ENCODE measurements at regions not wholly inside any gene's neighbourhood (a gene's known extent, or its start where the extent isn't known, plus 50 kb on each side); places are given as distances from the start of the nearest gene placed in this dataset.
"Not testable (repeated sequence)": the region's sequence is repeated elsewhere in the genome, so short reads cannot be mapped to it uniquely, and the experiment has no call there.

GRCh38 chr10:106378251-106378650, 786.3 kb downstream of the SORCS1 start:
- no peak for DNase-seq

GRCh38 chr10:106370751-106371150, 793.8 kb downstream of the SORCS1 start:
- DNase-seq = no peak

- DNase-seq = no peak
Measured at GRCh38 chr10:106360870-106361269, 803.6 kb downstream of the SORCS1 start.

GRCh38 chr10:106355450-106355849, 809.1 kb downstream of the SORCS1 start:
- DNase-seq = peak; percentile 2

GRCh38 chr10:106348933-106349332, 815.6 kb downstream of the SORCS1 start:
- DNase-seq = no peak

- no peak for DNase-seq
Measured at GRCh38 chr10:106347547-106347946, 817.0 kb downstream of the SORCS1 start.

GRCh38 chr10:106343539-106343938, 821.0 kb downstream of the SORCS1 start:
- DNase-seq = not testable (repeated sequence)

- no peak for DNase-seq
Measured at GRCh38 chr10:106341356-106341755, 823.1 kb downstream of the SORCS1 start.

GRCh38 chr10:106338486-106338885, 826.0 kb downstream of the SORCS1 start:
- no peak for DNase-seq

DNA sequence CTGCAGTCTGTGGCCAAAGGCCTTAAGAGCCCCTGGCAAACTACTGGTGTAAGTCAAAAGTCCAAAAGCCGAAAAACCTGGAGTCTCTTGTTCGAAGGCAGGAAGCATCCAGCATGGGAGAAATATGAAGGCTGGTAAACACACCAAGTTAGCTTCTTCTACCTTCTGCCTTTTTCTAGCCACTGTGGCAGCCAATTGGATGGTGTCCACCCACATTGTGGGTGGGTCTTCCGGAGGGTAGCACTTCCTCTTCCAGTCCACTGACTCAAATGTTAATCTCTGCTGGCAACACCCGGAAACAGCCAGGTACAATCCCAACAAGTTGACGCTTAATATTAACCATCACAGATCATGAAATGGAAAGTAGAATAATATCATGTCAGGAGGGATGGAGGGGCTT, 827.6 kb downstream of the SORCS1 start:
- DNase-seq = no peak

DNA sequence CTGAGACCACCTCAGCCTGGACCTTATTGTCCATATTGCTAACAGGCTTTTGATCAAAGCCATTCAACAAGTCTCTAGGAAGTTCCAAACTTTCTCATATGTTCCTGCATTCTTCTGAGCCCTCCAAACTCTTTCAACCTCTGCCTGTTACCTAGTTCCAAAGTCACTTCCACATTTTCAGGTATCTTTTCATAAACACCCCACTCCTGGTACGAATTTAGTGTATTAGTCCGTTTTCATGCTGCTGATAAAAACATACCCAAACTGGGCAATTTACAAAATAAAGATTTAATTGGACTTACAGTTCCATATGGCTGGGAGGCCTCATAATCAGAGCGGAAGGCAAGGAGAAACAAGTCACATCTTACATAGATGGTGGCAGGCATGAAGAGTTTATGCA, 836.8 kb downstream of the SORCS1 start:
- no peak for DNase-seq

DNA sequence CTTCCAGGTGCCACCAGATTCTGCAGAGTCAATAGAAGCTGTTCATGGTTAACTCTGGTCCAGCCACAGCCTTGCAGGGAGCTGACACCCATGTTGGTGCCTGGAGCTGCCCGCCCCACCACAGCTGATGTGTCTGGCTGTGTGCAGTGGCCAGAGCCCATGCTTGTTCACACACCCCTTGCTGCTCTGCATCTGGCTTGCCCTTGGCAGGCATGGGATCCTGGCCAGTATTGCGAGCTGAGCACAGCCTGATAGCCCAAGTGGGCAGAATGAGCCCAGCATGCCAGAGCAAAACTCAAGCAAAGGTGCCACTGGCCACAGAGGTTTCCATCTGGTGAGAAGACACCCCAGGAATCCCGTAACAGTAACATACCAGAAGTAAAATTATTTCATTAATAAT, 843.6 kb downstream of the SORCS1 start:
- DNase-seq = no peak

- DNase-seq = no peak
Measured at GRCh38 chr10:106320078-106320477, 844.4 kb downstream of the SORCS1 start.

DNA sequence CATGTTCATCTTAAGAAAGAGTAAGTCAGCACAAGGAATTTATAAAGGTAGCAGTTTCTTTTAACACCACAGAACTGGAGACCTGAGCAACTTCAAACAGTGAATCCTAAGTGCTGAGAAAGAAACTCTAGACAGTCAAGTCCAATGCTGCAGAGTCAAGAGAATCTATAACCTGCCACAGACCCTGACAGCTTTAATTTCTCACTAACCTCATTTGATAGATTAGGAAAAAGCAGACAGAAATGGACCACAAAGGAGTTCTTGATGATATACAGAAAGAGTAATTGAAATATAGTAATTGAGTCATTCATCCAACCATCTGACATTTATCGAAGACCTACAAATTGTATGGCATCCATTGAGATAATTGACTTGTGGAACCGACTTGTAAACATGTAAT, 847.0 kb downstream of the SORCS1 start:
- no peak for DNase-seq

GRCh38 chr10:106313041-106313440, 851.5 kb downstream of the SORCS1 start:
- no peak for DNase-seq

GRCh38 chr10:106312087-106312486, 852.4 kb downstream of the SORCS1 start:
- DNase-seq = no peak

DNA sequence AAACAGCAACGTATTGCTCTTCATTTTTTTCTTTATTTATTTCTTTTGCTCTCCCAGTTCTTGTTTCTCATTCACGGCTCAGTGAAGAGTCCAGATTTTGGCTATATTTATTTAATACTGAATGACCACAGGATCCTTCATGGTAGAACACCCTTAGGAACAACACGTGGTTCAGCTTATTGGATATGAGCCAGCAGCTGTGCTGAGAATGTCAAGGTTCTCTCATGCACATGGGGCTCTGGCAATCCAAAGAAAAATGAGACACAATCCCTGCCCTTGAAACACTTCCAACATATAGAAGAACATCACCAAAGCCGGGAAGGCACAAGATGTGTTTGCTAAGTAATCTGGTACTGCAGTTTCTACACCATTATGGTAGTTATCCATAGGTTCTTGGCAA, 852.9 kb downstream of the SORCS1 start:
- DNase-seq = no peak

- no peak for DNase-seq
Measured at GRCh38 chr10:106310596-106310995, 853.9 kb downstream of the SORCS1 start.

DNA sequence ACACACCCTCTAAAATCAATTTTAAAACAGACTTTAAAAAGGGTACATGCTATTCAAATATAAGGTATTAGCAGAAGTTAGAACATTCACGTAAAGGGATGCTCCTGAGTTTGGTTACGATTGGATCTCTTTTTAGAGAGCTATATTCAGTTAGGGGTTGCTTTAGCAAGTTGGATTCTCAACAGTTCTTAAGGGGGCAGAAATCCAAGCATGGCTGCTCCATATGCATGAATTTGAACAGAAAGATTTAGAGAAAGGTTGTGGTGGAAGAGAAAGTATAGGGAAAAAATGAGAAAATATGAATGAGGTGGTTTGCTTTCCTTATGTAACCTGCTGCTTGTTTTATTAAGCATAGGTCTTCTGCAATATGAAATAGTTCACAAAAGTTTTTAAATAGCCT, 855.1 kb downstream of the SORCS1 start:
- no peak for DNase-seq

DNA sequence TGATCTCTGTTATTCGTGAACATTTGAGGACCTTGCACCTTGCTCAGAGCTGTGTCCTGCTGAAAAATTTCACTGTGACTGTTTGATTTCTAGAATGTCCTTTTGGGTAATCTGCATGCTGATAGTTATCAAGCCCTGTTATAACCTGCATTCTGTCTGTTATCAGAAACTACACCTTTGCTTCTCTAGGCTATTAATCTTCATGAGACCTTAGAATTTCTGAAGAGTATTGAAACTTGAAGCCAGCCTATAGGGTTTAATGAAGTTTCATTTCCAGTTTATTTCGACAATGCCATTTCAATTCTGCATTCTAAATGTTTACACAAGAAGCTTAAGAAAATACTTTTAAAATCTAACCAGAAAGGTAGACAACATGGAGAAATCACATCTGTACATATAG, 856.2 kb downstream of the SORCS1 start:
- no peak for DNase-seq

DNA sequence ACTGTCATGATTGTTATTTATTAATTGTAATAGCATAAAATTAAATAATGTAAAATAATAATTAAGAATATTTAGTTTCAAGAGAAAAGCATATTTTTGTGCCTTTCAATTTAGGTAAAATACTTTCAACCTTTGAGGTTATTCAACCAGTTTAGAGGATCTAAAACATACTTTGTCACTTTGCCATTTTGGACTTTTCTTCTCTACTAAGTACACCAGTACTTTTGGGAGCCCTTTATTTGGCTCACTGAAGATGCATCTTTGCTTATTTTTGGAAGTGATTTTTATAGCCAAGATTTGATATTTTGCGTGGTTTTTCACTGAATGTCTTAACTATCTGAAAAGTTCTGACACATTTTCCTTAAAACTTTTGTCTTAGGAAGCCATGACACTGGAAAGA, 860.5 kb downstream of the SORCS1 start:
- no peak for DNase-seq

GRCh38 chr10:106302961-106303360, 861.5 kb downstream of the SORCS1 start:
- DNase-seq = no peak

DNA sequence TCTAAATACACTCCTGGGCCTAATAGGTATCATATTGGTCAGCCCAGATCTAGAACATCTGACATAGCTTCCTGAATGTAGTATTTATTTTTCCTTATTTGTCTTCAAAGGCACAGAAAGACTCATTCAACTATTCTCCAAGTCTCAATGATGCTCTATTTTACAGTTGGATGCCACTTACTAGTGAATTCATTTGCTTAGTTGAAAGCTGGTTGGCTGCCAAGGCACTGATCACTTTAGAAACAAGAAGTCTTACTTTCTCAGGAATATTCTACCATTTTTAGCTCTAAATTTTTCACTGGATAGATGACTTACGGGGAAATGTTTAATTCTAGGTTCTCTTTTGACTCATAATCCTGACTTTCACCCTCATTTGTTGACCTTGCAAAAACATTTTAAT, 863.4 kb downstream of the SORCS1 start:
- DNase-seq = no peak

DNA sequence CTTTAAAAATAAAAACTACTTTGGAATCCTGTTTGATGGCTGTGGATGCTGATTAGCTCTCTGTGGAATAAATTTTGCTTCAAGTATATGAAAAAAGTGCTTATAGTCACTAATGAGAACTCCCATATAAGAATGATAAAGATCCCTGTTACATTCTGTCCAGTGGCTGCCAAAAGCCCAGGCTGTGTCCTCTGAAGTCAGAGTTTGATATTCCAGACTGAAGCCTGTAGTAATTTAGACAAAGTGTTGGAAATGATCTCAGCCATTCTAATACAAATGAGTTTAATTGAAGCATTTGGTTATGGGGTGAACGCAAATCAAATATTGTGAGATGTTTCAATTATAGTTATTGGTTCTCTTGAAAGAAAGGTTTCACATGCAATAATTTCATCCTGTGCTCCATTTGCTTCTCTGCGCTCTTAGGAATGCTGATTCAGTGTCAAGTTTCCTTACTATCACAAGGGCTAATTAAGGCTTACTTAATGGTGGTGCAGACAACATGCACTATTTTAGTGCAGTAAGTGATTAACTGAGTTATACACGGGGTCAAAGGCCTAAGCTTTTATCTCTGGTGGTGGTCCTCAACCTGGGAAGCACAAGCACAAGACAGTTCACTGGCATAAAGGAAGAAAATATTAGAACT, 867.6 kb downstream of the SORCS1 start:
- no peak for DNase-seq

DNA sequence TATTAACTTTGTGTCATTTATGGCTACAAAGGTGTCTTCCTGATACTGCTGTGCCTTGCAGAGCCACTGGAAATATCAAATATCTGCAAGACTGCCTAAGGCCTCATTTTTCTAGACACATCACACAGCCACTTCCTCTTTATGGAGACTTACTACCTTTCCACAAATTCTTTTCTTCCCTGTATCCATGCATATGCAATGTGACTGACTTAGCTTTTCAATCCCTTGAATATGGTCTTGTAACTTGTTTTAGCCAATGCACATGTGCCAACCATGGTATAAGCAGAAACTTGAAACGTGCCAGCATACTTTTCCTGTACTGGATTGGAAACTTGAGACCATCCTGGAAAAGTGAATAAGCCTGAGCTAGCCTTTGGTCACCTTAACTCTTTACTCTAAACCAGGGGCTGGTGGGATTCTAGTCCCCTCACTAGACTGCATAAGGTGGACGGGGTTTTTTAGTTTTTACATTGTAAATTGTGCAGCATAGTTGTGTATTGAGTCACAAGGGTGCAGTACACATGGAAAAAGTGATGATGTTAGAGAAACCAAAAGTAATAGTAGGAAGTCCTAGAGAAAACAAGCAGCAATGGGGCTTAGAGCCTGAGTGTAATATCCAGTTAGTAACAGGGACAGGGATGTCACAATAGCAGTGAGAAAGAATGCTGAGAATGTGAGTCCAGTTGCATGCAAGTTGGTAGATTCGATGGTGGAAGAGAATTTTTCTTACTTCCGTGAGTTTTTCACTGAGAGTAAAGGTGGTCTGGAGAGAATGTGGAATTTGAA, 879.5 kb downstream of the SORCS1 start:
- DNase-seq = no peak
